OCI-LY3 (cell line): ENCODE measurements at regions not wholly inside any gene's neighbourhood (a gene's known extent, or its start where the extent isn't known, plus 50 kb on each side); places are given as distances from the start of the nearest gene placed in this dataset.

Experiments used
- CTCF ChIP-seq: fragments of 200-600, 300-600 bp; sonication (generic); IDR thresholded peaks from 2 replicates; pipeline ENCODE4 v1.5.1; 2014; ENCODE audit warnings: antibody characterized with exemption, low read length, low read depth
- EZH2phosphoT487 ChIP-seq: fragments of 200-600 bp; shearing (Covaris generic); IDR thresholded peaks from 2 replicates; pipeline ENCODE4 v1.6.1; 2018; ENCODE audit warnings: antibody characterized with exemption, mixed run types, low read depth

- TF ChIP-seq CTCF (no peak), EZH2phosphoT487 (no peak)
Measured at GRCh38 chr2:177153805-177154204, 58.8 kb upstream of the HNRNPA3 start.
